Bronchial epithelial cell (primary cell): ENCODE measurements at regions not wholly inside any gene's neighbourhood (a gene's known extent, or its start where the extent isn't known, plus 50 kb on each side); places are given as distances from the start of the nearest gene placed in this dataset.
A peak's percentile ranks its signal among the peaks of the same experiment; 100 is the strongest.

Experiments
- DNase-seq: peaks from one replicate; pipeline ENCODE4 v3.0.0-alpha.2; 2010; ENCODE audit warnings: low read depth
- FAIRE-seq: peaks from 2 replicates; lab custom pipeline; 2011; peaks lifted over from hg19 to GRCh38; lab: Jason Lieb, UNC
- H3K27me3 ChIP-seq: 2 replicates; pipeline ENCODE4 v1.5.1; 2011; ENCODE audit warnings: low read length; ENCODE audit not compliant: control insufficient read depth, insufficient read depth
- H3K36me3 ChIP-seq: 2 replicates; pipeline ENCODE4 v1.5.1; 2011; ENCODE audit warnings: low read length; ENCODE audit not compliant: control insufficient read depth, insufficient read depth
- H3K4me3 ChIP-seq: 2 replicates; pipeline ENCODE4 v1.5.1; 2011; ENCODE audit warnings: mild to moderate bottlenecking, low read depth, low read length, control low read depth
- TF ChIP-seq, protein P1 (sequence below): IDR thresholded peaks from 2 replicates; pipeline ENCODE4 v1.5.1; 2011; ENCODE audit warnings: mild to moderate bottlenecking, moderate library complexity, low read length, control low read depth, inconsistent platforms; ENCODE audit not compliant: insufficient read depth, severe bottlenecking

GRCh38 chr20:12108846-12109245 lies 191.2 kb downstream of the BTBD3 start:
- Histone ChIP-seq H3K4me3 (no peak overlapping the region), H3K36me3 (no peaks in the 10 kb centered on the region), H3K27me3 (no peaks in the 10 kb centered on the region)
- TF ChIP-seq, protein P1, sequence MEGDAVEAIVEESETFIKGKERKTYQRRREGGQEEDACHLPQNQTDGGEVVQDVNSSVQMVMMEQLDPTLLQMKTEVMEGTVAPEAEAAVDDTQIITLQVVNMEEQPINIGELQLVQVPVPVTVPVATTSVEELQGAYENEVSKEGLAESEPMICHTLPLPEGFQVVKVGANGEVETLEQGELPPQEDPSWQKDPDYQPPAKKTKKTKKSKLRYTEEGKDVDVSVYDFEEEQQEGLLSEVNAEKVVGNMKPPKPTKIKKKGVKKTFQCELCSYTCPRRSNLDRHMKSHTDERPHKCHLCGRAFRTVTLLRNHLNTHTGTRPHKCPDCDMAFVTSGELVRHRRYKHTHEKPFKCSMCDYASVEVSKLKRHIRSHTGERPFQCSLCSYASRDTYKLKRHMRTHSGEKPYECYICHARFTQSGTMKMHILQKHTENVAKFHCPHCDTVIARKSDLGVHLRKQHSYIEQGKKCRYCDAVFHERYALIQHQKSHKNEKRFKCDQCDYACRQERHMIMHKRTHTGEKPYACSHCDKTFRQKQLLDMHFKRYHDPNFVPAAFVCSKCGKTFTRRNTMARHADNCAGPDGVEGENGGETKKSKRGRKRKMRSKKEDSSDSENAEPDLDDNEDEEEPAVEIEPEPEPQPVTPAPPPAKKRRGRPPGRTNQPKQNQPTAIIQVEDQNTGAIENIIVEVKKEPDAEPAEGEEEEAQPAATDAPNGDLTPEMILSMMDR, result no peak
- FAIRE-seq (no peak), DNase-seq (no peak)

- Histone ChIP-seq H3K4me3 (no peak overlapping the region), H3K36me3 (no peaks in the 10 kb centered on the region), H3K27me3 (no peaks in the 10 kb centered on the region)
- no peak for FAIRE-seq
- TF ChIP-seq, protein P1, result no peak
- no peak for DNase-seq
Observed at GRCh38 chr20:12110274-12110673, 192.6 kb downstream of the BTBD3 start.

DNA sequence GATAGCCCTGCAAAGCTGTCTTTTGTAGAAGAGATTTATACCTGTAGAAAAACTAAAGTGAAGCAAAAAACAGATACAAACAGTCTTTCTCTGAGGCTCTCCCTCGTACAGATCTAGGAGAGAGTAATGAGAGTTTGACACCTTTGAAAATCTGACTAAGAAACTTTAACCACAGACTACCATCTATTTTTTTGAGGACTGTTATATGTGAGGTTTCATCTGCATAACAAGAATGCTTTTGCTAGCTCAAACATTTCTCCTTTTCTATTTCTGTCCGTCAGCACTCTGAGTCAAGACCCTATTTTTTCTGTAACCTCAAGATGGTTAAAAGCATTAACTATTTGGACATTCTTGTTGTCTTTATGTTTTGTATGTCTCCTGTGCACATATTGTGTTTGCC lies 193.0 kb downstream of the BTBD3 start:
- no peak for FAIRE-seq
- H3K4me3 ChIP-seq, result no peak overlapping the region
- TF ChIP-seq, protein P1, result no peak
- no peaks in the 10 kb centered on the region for H3K27me3 ChIP-seq
- DNase-seq, result no peak
- no peaks in the 10 kb centered on the region for H3K36me3 ChIP-seq

DNA sequence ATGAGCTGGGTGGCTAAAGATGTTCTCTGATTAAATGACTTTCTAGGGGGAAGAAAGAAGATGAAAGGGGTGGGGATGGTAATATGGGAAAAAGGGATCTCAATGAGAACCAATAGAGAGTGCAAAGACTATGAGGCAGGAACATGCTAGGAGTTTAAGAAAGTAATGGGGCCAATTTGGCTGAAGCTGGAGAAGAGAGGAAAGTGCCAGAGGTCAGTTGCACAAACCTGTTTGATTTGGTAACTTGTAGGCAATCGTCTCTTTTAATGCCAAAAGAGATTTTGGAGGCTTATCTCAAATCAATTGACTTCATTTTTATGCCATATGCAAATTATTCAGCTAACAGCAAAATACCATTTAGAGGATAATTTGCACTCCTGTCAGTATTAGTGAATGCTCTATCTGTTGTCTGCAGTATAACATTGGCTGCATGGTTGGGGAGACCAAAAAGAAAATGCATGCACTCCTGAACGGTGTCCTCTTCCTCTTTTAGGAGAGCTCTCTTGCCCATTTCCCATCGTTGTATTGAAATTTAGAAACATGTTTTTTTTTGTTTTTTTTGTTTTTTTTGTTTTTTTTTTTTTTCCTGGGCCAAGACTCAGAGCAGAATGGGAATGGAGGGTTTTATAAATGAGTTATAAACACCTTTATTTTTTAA lies 193.9 kb downstream of the BTBD3 start:
- Histone ChIP-seq H3K4me3 (no peak overlapping the region), H3K36me3 (no peaks in the 10 kb centered on the region), H3K27me3 (no peaks in the 10 kb centered on the region)
- TF ChIP-seq, protein P1, result no peak
- FAIRE-seq, result no peak
- DNase-seq, result no peak

- Histone ChIP-seq H3K4me3 (no peak overlapping the region), H3K27me3 (no peaks in the 10 kb centered on the region), H3K36me3 (no peaks in the 10 kb centered on the region)
- FAIRE-seq, result no peak
- TF ChIP-seq, protein P1, result no peak
- DNase-seq, result peak; percentile 4
Observed at GRCh38 chr20:12112089-12112474, 194.4 kb downstream of the BTBD3 start.

DNA sequence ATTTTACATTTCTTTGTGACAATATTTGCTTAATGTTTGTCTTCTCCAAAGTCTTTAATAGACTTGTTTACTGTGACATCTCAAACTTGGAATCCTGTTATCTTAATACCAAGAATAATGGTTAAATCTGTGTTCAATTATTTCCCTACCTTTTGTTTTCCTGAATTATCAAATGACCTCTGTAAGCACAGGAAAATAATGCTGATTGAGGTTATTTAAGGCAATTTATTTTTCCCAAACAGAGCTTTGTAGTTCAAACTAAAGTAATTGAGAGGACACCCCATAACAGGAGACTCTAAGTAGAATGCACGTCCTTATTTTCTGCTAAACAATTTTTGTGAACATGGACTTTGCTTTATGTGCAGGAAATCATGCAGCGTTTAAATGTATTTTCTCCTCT lies 195.0 kb downstream of the BTBD3 start:
- TF ChIP-seq, protein P1, result no peak
- Histone ChIP-seq H3K36me3 (no peaks in the 10 kb centered on the region), H3K4me3 (no peak overlapping the region), H3K27me3 (no peaks in the 10 kb centered on the region)
- no peak for FAIRE-seq
- no peak for DNase-seq
